ENCODE measurements at regions not wholly inside any gene's neighbourhood (a gene's known extent, or its start where the extent isn't known, plus 50 kb on each side); places are given as distances from the start of the nearest gene placed in this dataset.
"Not testable (repeated sequence)": the region's sequence is repeated elsewhere in the genome, so short reads cannot be mapped to it uniquely, and the experiment has no call there.

- DNase-seq (ENCODE audit: low read depth, low spot score): no peak
Measured at GRCh38 chr6:139882977-139883728, 508.7 kb upstream of the CITED2 start.

GRCh38 chr6:139882234-139882633, 507.8 kb upstream of the CITED2 start:
- Mint-ChIP-seq H3K4me3 (peak overlapping the region; percentile 39), H3K9me3 (peaks cover 5% of the 10 kb centered on the region), H3K27ac (ENCODE audit: unreplicated experiment) (peak overlapping the region; percentile 96)

More at GRCh38 chr6:139882977-139883728, 508.7 kb upstream of the CITED2 start:
- Mint-ChIP-seq H3K36me3 (ENCODE audit: low read depth) (peaks cover 4% of the 10 kb centered on the region), H3K4me1 (peaks cover 83% of the 10 kb centered on the region), H3K27ac (ENCODE audit: unreplicated experiment) (peak overlapping the region; percentile 96), H3K27me3 (ENCODE audit: low read depth) (no peaks in the 10 kb centered on the region), H3K4me3 (peak overlapping the region; percentile 24), H3K9me3 (peaks cover 4% of the 10 kb centered on the region)
- TF ChIP-seq CTCF (conservative IDR thresholded peaks at IDR 0.05): no peak

GRCh38 chr6:139881728-139882211, 507.3 kb upstream of the CITED2 start:
- peak; percentile 73 for TF ChIP-seq CTCF (conservative IDR thresholded peaks at IDR 0.05)
- Mint-ChIP-seq H3K4me3 (peak overlapping the region; percentile 39), H3K27ac (ENCODE audit: unreplicated experiment) (peak overlapping the region; percentile 96), H3K9me3 (peaks cover 7% of the 10 kb centered on the region), H3K36me3 (ENCODE audit: low read depth) (peaks cover 4% of the 10 kb centered on the region), H3K27me3 (ENCODE audit: low read depth) (no peaks in the 10 kb centered on the region), H3K4me1 (peaks cover 69% of the 10 kb centered on the region)
- peak; percentile 43 for DNase-seq (ENCODE audit: low read depth, low spot score)

More at GRCh38 chr6:139882234-139882633, 507.8 kb upstream of the CITED2 start:
- Mint-ChIP-seq H3K27me3 (ENCODE audit: low read depth) (no peaks in the 10 kb centered on the region), H3K4me1 (peaks cover 74% of the 10 kb centered on the region), H3K36me3 (ENCODE audit: low read depth) (peaks cover 4% of the 10 kb centered on the region)
- no peak for TF ChIP-seq CTCF (conservative IDR thresholded peaks at IDR 0.05)
- no peak for DNase-seq (ENCODE audit: low read depth, low spot score)

- Mint-ChIP-seq H3K27me3 (ENCODE audit: low read depth) (no peaks in the 10 kb centered on the region), H3K4me1 (peaks cover 64% of the 10 kb centered on the region), H3K4me3 (peak overlapping the region; percentile 39), H3K27ac (ENCODE audit: unreplicated experiment) (peak overlapping the region; percentile 92), H3K36me3 (ENCODE audit: low read depth) (peaks cover 4% of the 10 kb centered on the region), H3K9me3 (peaks cover 7% of the 10 kb centered on the region)
- DNase-seq (ENCODE audit: low read depth, low spot score): no peak
- TF ChIP-seq CTCF (conservative IDR thresholded peaks at IDR 0.05): no peak
Measured at GRCh38 chr6:139881236-139881635, 506.8 kb upstream of the CITED2 start.

GRCh38 chr6:139879823-139880356, 505.4 kb upstream of the CITED2 start:
- Mint-ChIP-seq H3K27ac (ENCODE audit: unreplicated experiment) (peak overlapping the region; percentile 54), H3K4me3 (no peak overlapping the region), H3K27me3 (ENCODE audit: low read depth) (no peaks in the 10 kb centered on the region), H3K9me3 (peaks cover 7% of the 10 kb centered on the region), H3K4me1 (peaks cover 53% of the 10 kb centered on the region), H3K36me3 (ENCODE audit: low read depth) (peaks cover 4% of the 10 kb centered on the region)
- TF ChIP-seq CTCF (conservative IDR thresholded peaks at IDR 0.05): no peak
- no peak for DNase-seq (ENCODE audit: low read depth, low spot score)

- H3K36me3 Mint-ChIP-seq (ENCODE audit: low read depth); H3K4me3 Mint-ChIP-seq; H3K27me3 Mint-ChIP-seq (ENCODE audit: low read depth); DNase-seq (ENCODE audit: low read depth, low spot score); H3K9me3 Mint-ChIP-seq; H3K27ac Mint-ChIP-seq (ENCODE audit: unreplicated experiment): not testable (repeated sequence)
- peaks cover 47% of the 10 kb centered on the region for H3K4me1 Mint-ChIP-seq
Measured at GRCh38 chr6:139879241-139879640, 504.8 kb upstream of the CITED2 start.

Measured in neural crest cell (in vitro differentiated cells).